Suprapubic skin (tissue), 4 donors: ENCODE measurements at regions not wholly inside any gene's neighbourhood (a gene's known extent, or its start where the extent isn't known, plus 50 kb on each side); places are given as distances from the start of the nearest gene placed in this dataset.

ENCODE experiments used
- DNase-seq, 2 donors: peaks; one replicate each; pipeline ENCODE4 v3.0.0-alpha.2; 2019; ENCODE audit warnings: low spot score in 2 of 2
- H3K27ac ChIP-seq: fragments of 200-600 bp; sonication (generic); one replicate; pipeline ENCODE4 v1.5.1; 2019
- H3K27me3 ChIP-seq: fragments of 200-600 bp; sonication (generic); one replicate; pipeline ENCODE4 v1.5.1; 2019
- H3K36me3 ChIP-seq: fragments of 200-600 bp; sonication (generic); one replicate; pipeline ENCODE4 v1.5.1; 2019
- H3K4me1 ChIP-seq: fragments of 200-600 bp; sonication (generic); one replicate; pipeline ENCODE4 v1.5.1; 2019
- H3K4me3 ChIP-seq: fragments of 200-600 bp; sonication (generic); one replicate; pipeline ENCODE4 v1.5.1; 2019; ENCODE audit warnings: mild to moderate bottlenecking
- H3K9me3 ChIP-seq: fragments of 200-600 bp; sonication (generic); one replicate; pipeline ENCODE4 v1.5.1; 2019
- EP300 ChIP-seq: sonication (generic); formaldehyde crosslinking; IDR thresholded peaks from one replicate; pipeline ENCODE4 v1.6.1; 2017; ENCODE audit warnings: antibody characterized with exemption
- POLR2A ChIP-seq, 2 donors: fragments of 450-650 bp; IDR thresholded peaks; one replicate each; pipeline ENCODE4 v1.6.1; 2017; ENCODE audit warnings: antibody characterized with exemption in 2 of 2, mild to moderate bottlenecking in 2 of 2, moderate library complexity in 2 of 2
- POLR2AphosphoS5 ChIP-seq, 3 donors: sonication (generic); formaldehyde crosslinking; IDR thresholded peaks; one replicate each; pipeline ENCODE4 v1.6.1; 2017; ENCODE audit warnings: antibody characterized with exemption in 3 of 3
- WGBS: methylation state at CpG from one replicate; pipeline ENCODE4 v1.1.5; 2018; 5-methylcytosine and 5-hydroxymethylcytosine counted together
- TF ChIP-seq, protein P1 (sequence below), 2 donors: fragments of 200-600 bp in 1 of 2; fragments of 450-650 bp in 1 of 2; sonication (generic) in 1 of 2; IDR thresholded peaks; one replicate each; pipeline ENCODE4 v1.5.1; 2016 to 2019; ENCODE audit warnings: antibody characterized with exemption in 2 of 2, mild to moderate bottlenecking in 1 of 2, moderate library complexity in 1 of 2

DNA sequence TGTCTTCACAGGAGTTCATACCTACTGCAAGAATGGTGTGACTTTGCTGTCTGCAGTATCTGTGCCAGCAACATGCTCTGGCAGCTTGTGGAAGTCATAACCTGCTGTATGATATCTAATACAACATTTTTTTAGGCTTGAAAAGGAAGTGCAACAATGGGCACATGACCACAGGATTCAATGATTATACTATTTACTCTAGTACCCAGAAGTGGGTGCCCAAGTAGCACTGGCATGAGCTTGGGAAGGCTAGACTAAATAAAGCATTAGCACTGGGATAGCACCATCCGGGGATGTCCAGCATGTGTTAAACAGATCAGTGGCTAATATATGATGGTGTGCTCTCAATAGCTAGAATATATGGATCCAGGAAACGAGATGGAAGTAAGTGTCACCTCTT is 98.6 kb upstream of the PDE4B start:
- Histone ChIP-seq H3K4me3 (no peak overlapping the region), H3K9me3 (no peaks in the 10 kb centered on the region), H3K36me3 (no peaks in the 10 kb centered on the region), H3K27me3 (no peaks in the 10 kb centered on the region), H3K4me1 (peaks cover 7% of the 10 kb centered on the region), H3K27ac (no peak overlapping the region)
- 74% methylated on average over 2 of the region's 2 CpGs for WGBS
- TF ChIP-seq POLR2A (IDR thresholded peaks at IDR 0.05) (no peak), POLR2AphosphoS5 (IDR thresholded peaks at IDR 0.05) (no peak), EP300 (no peak)
- TF ChIP-seq, protein P1, sequence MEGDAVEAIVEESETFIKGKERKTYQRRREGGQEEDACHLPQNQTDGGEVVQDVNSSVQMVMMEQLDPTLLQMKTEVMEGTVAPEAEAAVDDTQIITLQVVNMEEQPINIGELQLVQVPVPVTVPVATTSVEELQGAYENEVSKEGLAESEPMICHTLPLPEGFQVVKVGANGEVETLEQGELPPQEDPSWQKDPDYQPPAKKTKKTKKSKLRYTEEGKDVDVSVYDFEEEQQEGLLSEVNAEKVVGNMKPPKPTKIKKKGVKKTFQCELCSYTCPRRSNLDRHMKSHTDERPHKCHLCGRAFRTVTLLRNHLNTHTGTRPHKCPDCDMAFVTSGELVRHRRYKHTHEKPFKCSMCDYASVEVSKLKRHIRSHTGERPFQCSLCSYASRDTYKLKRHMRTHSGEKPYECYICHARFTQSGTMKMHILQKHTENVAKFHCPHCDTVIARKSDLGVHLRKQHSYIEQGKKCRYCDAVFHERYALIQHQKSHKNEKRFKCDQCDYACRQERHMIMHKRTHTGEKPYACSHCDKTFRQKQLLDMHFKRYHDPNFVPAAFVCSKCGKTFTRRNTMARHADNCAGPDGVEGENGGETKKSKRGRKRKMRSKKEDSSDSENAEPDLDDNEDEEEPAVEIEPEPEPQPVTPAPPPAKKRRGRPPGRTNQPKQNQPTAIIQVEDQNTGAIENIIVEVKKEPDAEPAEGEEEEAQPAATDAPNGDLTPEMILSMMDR (IDR thresholded peaks at IDR 0.05) = no peak
- DNase-seq = no peak

- Histone ChIP-seq H3K27ac (no peak overlapping the region), H3K4me1 (peaks cover 7% of the 10 kb centered on the region), H3K36me3 (no peaks in the 10 kb centered on the region), H3K27me3 (no peaks in the 10 kb centered on the region), H3K4me3 (no peak overlapping the region), H3K9me3 (no peaks in the 10 kb centered on the region)
- TF ChIP-seq, protein P1 (IDR thresholded peaks at IDR 0.05) = no peak
- WGBS = 50% methylated on average over 2 of the region's 2 CpGs
- DNase-seq = no peak
Measured at GRCh38 chr1:65694933-65695332, 97.8 kb upstream of the PDE4B start.

GRCh38 chr1:65698590-65698989 is 94.1 kb upstream of the PDE4B start:
- H3K4me3 ChIP-seq = no peak overlapping the region
- DNase-seq = no peak
- H3K4me1 ChIP-seq = no peaks in the 10 kb centered on the region
- TF ChIP-seq, protein P1 (IDR thresholded peaks at IDR 0.05) = no peak
- TF ChIP-seq POLR2A (IDR thresholded peaks at IDR 0.05) (no peak), EP300 (no peak), POLR2AphosphoS5 (IDR thresholded peaks at IDR 0.05) (no peak)
- no peak overlapping the region for H3K27ac ChIP-seq
- 70% methylated on average over 2 of the region's 2 CpGs for WGBS
- H3K36me3 ChIP-seq = no peaks in the 10 kb centered on the region
- no peaks in the 10 kb centered on the region for H3K27me3 ChIP-seq
- H3K9me3 ChIP-seq = no peaks in the 10 kb centered on the region

GRCh38 chr1:65703853-65704252 is 88.8 kb upstream of the PDE4B start:
- H3K4me1 ChIP-seq = no peaks in the 10 kb centered on the region
- 77% methylated on average over 4 of the region's 4 CpGs for WGBS
- H3K27ac ChIP-seq = no peak overlapping the region
- H3K9me3 ChIP-seq = no peaks in the 10 kb centered on the region
- no peak overlapping the region for H3K4me3 ChIP-seq
- no peaks in the 10 kb centered on the region for H3K36me3 ChIP-seq
- no peaks in the 10 kb centered on the region for H3K27me3 ChIP-seq
- DNase-seq = no peak
- no peak for TF ChIP-seq POLR2A (IDR thresholded peaks at IDR 0.05)
- TF ChIP-seq, protein P1 (IDR thresholded peaks at IDR 0.05) = no peak

GRCh38 chr1:65704318-65704717 is 88.4 kb upstream of the PDE4B start:
- 79% methylated on average over 2 of the region's 2 CpGs for WGBS
- no peaks in the 10 kb centered on the region for H3K36me3 ChIP-seq
- TF ChIP-seq POLR2AphosphoS5 (IDR thresholded peaks at IDR 0.05) (no peak), POLR2A (IDR thresholded peaks at IDR 0.05) (no peak), EP300 (no peak)
- TF ChIP-seq, protein P1 (IDR thresholded peaks at IDR 0.05) = no peak
- no peaks in the 10 kb centered on the region for H3K9me3 ChIP-seq
- no peak overlapping the region for H3K27ac ChIP-seq
- H3K27me3 ChIP-seq = no peaks in the 10 kb centered on the region
- H3K4me1 ChIP-seq = no peaks in the 10 kb centered on the region
- H3K4me3 ChIP-seq = no peak overlapping the region
- no peak for DNase-seq
